Transverse colon (tissue), 4 donors: ENCODE measurements at regions not wholly inside any gene's neighbourhood (a gene's known extent, or its start where the extent isn't known, plus 50 kb on each side); places are given as distances from the start of the nearest gene placed in this dataset.

Experiments used
- DNase-seq: peaks from one replicate; pipeline ENCODE4 v3.0.0-alpha.2; 2019
- H3K27ac ChIP-seq, 4 donors: fragments of 200-600 bp; sonication (generic); 2 replicates each; pipeline ENCODE4 v1.5.1; 2016 to 2018; ENCODE audit warnings: inconsistent platforms in 4 of 4
- H3K27me3 ChIP-seq: fragments of 200-600 bp; sonication (generic); 2 replicates; pipeline ENCODE4 v1.5.1; 2017; ENCODE audit warnings: inconsistent platforms
- H3K36me3 ChIP-seq, 4 donors: fragments of 200-600 bp; sonication (generic); 2 replicates each; pipeline ENCODE4 v1.5.1; 2017 to 2019; ENCODE audit warnings: inconsistent platforms in 4 of 4
- H3K4me1 ChIP-seq, 4 donors: fragments of 200-600 bp; sonication (generic); 2 replicates each; pipeline ENCODE4 v1.5.1; 2017 to 2020; ENCODE audit warnings: inconsistent platforms in 4 of 4
- H3K4me3 ChIP-seq, 4 donors: fragments of 200-600 bp; sonication (generic); 1 replicate in 1 of 4; 2 replicates in 3 of 4; pipeline versions ENCODE4 v1.5.1 to v1.6.1; 2017 to 2019; ENCODE audit warnings: inconsistent platforms in 4 of 4
- H3K9me3 ChIP-seq, 2 donors: fragments of 200-600 bp; sonication (generic); 2 replicates each; pipeline ENCODE4 v1.5.1; 2017 to 2019; ENCODE audit warnings: inconsistent platforms in 2 of 2
- EP300 ChIP-seq: sonication (generic); formaldehyde crosslinking; IDR thresholded peaks from one replicate; pipeline ENCODE4 v1.6.1; 2017; ENCODE audit warnings: antibody characterized with exemption, low read depth
- POLR2A ChIP-seq: fragments of 450-650 bp; IDR thresholded peaks from one replicate; pipeline ENCODE4 v1.6.1; 2016; ENCODE audit warnings: antibody characterized with exemption, mild to moderate bottlenecking, moderate library complexity
- POLR2AphosphoS5 ChIP-seq, 3 donors: sonication (generic); formaldehyde crosslinking; IDR thresholded peaks; one replicate each; pipeline ENCODE4 v1.6.1; 2016; ENCODE audit warnings: antibody characterized with exemption in 3 of 3
- WGBS, 2 donors: methylation state at CpG; one replicate each; pipeline ENCODE4 v1.1.5; 2018; ENCODE audit warnings: low coverage in 1 of 2; 5-methylcytosine and 5-hydroxymethylcytosine counted together
- in situ Hi-C, 4 donors: fragments of 200-750 bp; cut with MboI; loops; one replicate each; pipeline versions ENCODE4 v1.15.0 to v1.15.1; 2017; ENCODE audit warnings: low sequenced_read_pairs in 3 of 4, low pct_ligation_motif_present in 1 of 4, low pct_unique_long_range_greater_than_20kb in 1 of 4
- intact Hi-C: fragments of 100-400 bp; cut with DNase I; formaldehyde crosslinking; loops from one replicate; pipeline ENCODE4 v1.15.1; 2023; ENCODE audit warnings: low total_unique reads
- TF ChIP-seq, protein P1 (sequence below), 5 experiments: fragments of 200-600 bp in 3 of 5; fragments of 450-650 bp in 2 of 5; sonication (generic) in 3 of 5; IDR thresholded peaks; 1 replicate in 2 of 5; 2 replicates in 3 of 5; pipeline ENCODE4 v1.5.1; 2016 to 2017; ENCODE audit warnings: antibody characterized with exemption in 5 of 5, inconsistent platforms in 3 of 5, mild to moderate bottlenecking in 2 of 5, moderate library complexity in 1 of 5

GRCh38 chr3:26472345-26472744 lies 150.2 kb upstream of the LRRC3B start:
- intact Hi-C loops = no loop called here
- Histone ChIP-seq H3K4me1 (no peaks in the 10 kb centered on the region), H3K4me3 (no peak overlapping the region), H3K27ac (no peak overlapping the region), H3K36me3 (no peaks in the 10 kb centered on the region), H3K9me3 (peaks cover 0 to 5% of the 10 kb centered on the region in 2 donors), H3K27me3 (no peaks in the 10 kb centered on the region)
- no peak for TF ChIP-seq EP300
- no peak for TF ChIP-seq POLR2AphosphoS5 (IDR thresholded peaks at IDR 0.05)
- TF ChIP-seq, protein P1, sequence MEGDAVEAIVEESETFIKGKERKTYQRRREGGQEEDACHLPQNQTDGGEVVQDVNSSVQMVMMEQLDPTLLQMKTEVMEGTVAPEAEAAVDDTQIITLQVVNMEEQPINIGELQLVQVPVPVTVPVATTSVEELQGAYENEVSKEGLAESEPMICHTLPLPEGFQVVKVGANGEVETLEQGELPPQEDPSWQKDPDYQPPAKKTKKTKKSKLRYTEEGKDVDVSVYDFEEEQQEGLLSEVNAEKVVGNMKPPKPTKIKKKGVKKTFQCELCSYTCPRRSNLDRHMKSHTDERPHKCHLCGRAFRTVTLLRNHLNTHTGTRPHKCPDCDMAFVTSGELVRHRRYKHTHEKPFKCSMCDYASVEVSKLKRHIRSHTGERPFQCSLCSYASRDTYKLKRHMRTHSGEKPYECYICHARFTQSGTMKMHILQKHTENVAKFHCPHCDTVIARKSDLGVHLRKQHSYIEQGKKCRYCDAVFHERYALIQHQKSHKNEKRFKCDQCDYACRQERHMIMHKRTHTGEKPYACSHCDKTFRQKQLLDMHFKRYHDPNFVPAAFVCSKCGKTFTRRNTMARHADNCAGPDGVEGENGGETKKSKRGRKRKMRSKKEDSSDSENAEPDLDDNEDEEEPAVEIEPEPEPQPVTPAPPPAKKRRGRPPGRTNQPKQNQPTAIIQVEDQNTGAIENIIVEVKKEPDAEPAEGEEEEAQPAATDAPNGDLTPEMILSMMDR (IDR thresholded peaks at IDR 0.05) = no peak
- no peak for TF ChIP-seq POLR2A
- 92% methylated on average over 6 of the region's 6 CpGs for WGBS, 2 donors
- no peak for DNase-seq
- in situ Hi-C loops = no loop called here

DNA sequence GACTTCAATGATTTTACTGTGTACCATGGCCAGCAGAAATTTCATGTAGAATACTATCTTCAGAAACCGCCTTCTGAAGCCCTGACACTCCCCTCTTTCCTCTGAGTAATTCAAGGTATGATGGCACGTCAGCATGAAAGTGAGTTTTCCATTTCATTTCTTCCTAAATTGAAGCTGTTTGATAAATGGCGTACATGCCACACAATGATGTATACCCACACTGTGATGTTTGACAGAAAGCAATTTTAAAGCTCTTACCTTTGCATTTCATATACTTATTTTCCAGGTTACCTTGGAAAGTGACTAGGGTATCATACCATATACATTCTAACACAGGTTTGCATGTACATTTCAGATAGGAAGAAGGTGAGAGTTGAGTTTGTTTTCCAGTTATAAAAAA lies 147.9 kb upstream of the LRRC3B start:
- no peaks in the 10 kb centered on the region for H3K36me3 ChIP-seq
- TF ChIP-seq EP300 (no peak), POLR2A (no peak), POLR2AphosphoS5 (IDR thresholded peaks at IDR 0.05) (no peak)
- TF ChIP-seq, protein P1 (IDR thresholded peaks at IDR 0.05) = no peak
- H3K4me1 ChIP-seq = no peaks in the 10 kb centered on the region
- no peak for DNase-seq
- no peaks in the 10 kb centered on the region for H3K27me3 ChIP-seq
- 86 to 88% methylated on average over 3 of the region's 3 CpGs for WGBS, 2 donors
- no peak overlapping the region for H3K27ac ChIP-seq
- H3K9me3 ChIP-seq = peaks cover 0 to 5% of the 10 kb centered on the region in 2 donors
- in situ Hi-C loops = no loop called here
- H3K4me3 ChIP-seq = no peak overlapping the region
- intact Hi-C loops = no loop called here

GRCh38 chr3:26480377-26480776 lies 142.2 kb upstream of the LRRC3B start:
- no peaks in the 10 kb centered on the region for H3K27me3 ChIP-seq
- no peaks in the 10 kb centered on the region for H3K36me3 ChIP-seq
- in situ Hi-C loops = no loop called here
- DNase-seq = no peak
- TF ChIP-seq POLR2AphosphoS5 (IDR thresholded peaks at IDR 0.05) (no peak), EP300 (no peak), POLR2A (no peak)
- TF ChIP-seq, protein P1 (IDR thresholded peaks at IDR 0.05) = no peak
- H3K4me3 ChIP-seq = no peak overlapping the region
- H3K27ac ChIP-seq = no peak overlapping the region
- H3K9me3 ChIP-seq = peaks cover 0 to 5% of the 10 kb centered on the region in 2 donors
- intact Hi-C loops = no loop called here
- no peaks in the 10 kb centered on the region for H3K4me1 ChIP-seq

- Histone ChIP-seq H3K4me1 (no peaks in the 10 kb centered on the region), H3K27me3 (no peaks in the 10 kb centered on the region), H3K4me3 (no peak overlapping the region), H3K27ac (no peak overlapping the region), H3K36me3 (no peaks in the 10 kb centered on the region), H3K9me3 (peaks cover 0 to 4% of the 10 kb centered on the region in 2 donors)
- intact Hi-C loops (no loop called here), in situ Hi-C loops (no loop called here)
- 77 to 84% methylated on average over 4 of the region's 4 CpGs for WGBS, 2 donors
- DNase-seq = no peak
- TF ChIP-seq POLR2A (no peak), EP300 (no peak), POLR2AphosphoS5 (IDR thresholded peaks at IDR 0.05) (no peak)
- TF ChIP-seq, protein P1 (IDR thresholded peaks at IDR 0.05) = no peak
These were observed 138.4 kb upstream of the LRRC3B start for GRCh38 chr3:26484140-26484539.
